A673 (cell line): ENCODE measurements at regions not wholly inside any gene's neighbourhood (a gene's known extent, or its start where the extent isn't known, plus 50 kb on each side); places are given as distances from the start of the nearest gene placed in this dataset.

Source experiments
- CTCF ChIP-seq: fragments of 300-800, 200-600 bp; sonication (generic); conservative IDR thresholded peaks from 2 replicates; pipeline ENCODE4 v1.5.1; 2017; ENCODE audit warnings: low read depth, mild to moderate bottlenecking, antibody characterized with exemption, low read length, moderate library complexity, mixed read lengths
- EZH2 ChIP-seq: fragments of 200-600 bp; sonication (generic); IDR thresholded peaks from 2 replicates; pipeline ENCODE4 v1.6.1; 2017; ENCODE audit warnings: borderline replicate concordance, low read depth, mild to moderate bottlenecking, mixed read lengths, antibody characterized with exemption, low read length; ENCODE audit not compliant: poor library complexity, severe bottlenecking

- no peak for TF ChIP-seq CTCF
- TF ChIP-seq EZH2 = no peak
Observed at GRCh38 chr5:63111891-63112290, 533.3 kb downstream of the LRRC70 start.
